ENCODE measurements at regions not wholly inside any gene's neighbourhood (a gene's known extent, or its start where the extent isn't known, plus 50 kb on each side); places are given as distances from the start of the nearest gene placed in this dataset.

- no peak for TF ChIP-seq POLR2A (IDR thresholded peaks at IDR 0.05)
- no peak for TF ChIP-seq CTCF (IDR thresholded peaks at IDR 0.05)
These were observed 619.8 kb upstream of the TBX3 start for GRCh38 chr12:115303723-115304309.

Data from thyroid gland (tissue), 4 donors.